Stimulated activated CD4-positive, alpha-beta T cell treated with anti-CD3 and anti-CD28 coated beads, TNF-alpha, amount 100 ng/mL, for 4 hours (primary cell): ENCODE measurements at regions not wholly inside any gene's neighbourhood (a gene's known extent, or its start where the extent isn't known, plus 50 kb on each side); places are given as distances from the start of the nearest gene placed in this dataset.
"Not testable (repeated sequence)": the region's sequence is repeated elsewhere in the genome, so short reads cannot be mapped to it uniquely, and the experiment has no call there.

ENCODE experiments used
- DNase-seq, 3 experiments: peaks; one replicate each; pipeline ENCODE4 v3.0.0-alpha.2; 2020; ENCODE audit warnings: low read depth in 3 of 3

DNA sequence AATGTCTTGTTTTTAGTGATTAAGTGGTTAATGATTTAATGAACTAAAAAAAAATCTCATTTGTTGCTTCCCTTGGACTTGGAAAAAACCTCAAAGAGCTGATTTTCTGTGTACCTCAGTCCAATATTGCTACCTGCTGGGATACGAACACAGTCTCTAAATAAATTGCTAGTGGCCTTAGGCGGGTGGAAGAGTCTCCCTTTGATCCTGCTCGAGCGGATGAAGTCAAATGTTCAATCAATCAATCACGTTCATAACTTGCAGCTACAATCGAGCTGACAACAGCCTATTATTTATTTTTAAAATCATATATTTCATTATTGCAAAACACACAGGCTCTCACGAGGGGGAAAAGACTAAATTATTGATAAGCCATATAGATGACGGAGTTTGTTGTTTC, 57.3 kb upstream of the HABP2 start:
- no peak for DNase-seq

DNA sequence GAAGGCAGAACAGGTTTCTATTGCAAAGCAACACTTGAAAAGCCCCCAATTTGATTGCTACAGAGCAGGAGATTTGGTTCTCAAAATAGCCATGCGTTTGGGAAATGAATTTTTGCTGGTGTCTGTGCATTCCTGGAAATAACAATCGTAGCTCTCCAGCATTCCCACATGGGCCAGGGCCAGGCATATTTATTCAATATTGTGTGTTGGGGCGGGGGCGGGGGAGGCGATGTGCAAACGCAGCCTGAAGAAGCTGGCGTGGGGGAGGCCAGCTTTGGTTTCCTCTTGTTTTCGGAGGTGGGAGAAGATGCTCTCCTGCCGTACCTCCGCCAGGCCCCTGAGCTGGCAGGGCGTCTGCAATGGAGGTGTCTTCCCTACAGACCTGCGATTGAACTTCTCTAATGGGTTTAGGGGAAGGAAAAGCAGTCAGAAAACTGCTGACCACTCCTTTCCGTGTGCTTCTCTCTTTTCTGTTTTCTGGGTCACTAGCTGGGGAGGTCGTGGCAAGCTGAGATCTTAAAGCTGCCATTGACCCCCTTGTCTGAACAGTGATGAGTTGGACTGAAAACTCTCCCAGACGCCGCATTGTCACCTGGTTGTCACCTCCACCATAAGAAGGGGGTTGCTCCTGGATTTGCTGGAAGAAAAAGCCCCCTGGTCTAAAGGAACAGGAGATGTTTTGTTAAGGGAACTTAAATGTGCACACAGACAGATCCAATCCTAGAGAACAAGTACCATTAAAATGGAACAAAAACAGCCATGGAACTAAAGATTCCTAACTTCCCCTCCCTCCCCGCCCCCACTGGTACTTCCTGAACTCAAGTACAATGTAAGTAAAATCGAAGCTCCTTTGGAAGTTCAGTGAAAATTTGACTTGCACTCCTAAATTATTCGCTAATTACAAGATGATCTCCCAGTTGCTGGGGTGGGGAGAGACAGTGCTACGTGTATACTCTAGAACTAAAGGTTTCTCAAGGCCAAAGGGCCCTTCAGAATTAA, 56.4 kb upstream of the HABP2 start:
- DNase-seq, result no peak

DNA sequence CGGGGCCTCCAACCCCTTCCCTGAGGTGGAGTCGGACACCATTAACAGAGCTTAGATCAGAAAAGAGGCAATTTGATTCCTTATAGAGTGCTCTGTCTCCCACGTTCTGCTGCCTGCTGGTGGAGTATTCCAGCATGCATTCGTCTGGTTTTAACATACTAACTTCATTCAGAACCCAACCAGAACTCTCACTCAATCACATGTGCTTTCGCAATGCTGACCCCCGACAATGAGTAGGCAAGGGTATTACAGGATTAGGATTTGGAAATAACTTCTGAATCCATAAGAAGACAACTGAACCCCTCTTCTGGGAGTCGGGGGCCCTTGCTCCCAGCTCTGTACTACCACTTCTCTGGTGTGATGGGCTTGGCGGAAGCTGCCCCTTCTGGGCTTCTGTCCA, 55.7 kb upstream of the HABP2 start:
- no peak for DNase-seq

DNA sequence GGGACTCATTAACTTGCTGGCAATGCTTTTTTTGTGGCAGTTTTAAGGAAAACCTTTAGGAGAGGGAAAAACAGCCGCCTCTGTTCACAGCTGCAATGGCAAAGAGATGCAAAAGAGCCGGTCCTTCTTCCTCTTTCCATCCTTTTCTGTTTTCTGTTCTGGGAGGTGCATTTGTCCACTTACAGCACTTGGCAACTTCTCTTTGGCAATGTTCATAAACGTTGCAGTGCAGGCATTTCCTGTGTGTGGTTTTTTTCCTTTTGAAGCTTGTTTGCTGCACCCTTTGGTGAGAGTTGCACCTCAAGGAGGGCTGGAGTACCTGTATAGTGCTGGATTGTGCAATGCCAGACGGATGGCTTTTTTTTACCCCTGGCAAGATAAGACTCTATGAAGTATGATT, 53.9 kb upstream of the HABP2 start:
- DNase-seq, result no peak

DNA sequence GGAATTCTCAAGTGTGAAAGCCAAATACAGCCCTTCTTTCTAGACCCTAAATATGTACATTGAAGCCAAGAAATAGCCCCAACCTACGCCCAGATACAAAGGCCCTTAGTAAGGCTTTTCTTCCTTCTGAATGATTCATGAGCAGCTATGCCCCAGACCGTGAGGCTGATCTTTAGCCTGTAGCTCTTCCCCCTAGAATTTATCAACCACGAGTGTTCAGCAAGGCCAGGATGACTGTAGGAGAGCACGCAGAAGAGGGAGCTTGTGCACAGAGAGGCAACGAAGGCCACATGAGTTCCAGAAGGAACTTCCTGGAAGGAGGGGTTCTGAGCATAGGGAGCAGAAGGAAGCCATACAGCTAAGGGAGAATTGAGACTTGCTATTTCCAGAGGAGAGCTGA, 53.0 kb upstream of the HABP2 start:
- DNase-seq, result no peak

DNA sequence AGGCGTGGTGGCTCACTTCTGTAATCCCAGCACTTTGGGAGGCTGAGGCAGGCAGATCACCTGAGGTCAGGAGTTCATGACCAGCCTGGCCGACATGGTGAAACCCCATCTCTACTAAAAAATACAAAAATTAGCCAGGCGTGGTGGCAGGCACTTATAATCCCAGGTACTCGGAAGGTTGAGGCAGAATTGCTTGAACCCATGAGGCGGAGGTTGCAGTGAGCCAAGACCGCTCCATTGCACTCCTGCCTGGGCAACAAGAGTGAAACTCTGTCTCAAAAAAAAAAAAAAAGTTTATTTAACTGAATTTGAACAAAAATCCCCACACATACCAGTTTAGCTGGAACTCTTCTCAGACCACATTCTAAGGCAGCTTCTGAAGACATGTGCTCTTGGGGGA, 51.8 kb upstream of the HABP2 start:
- DNase-seq, result not testable (repeated sequence)
